HepG2 (cell line): ENCODE measurements at regions not wholly inside any gene's neighbourhood (a gene's known extent, or its start where the extent isn't known, plus 50 kb on each side); places are given as distances from the start of the nearest gene placed in this dataset.

Source experiments
- BHLHE40 ChIP-seq: IDR thresholded peaks from 2 replicates; pipeline ENCODE4 v1.6.1; 2011; ENCODE audit warnings: low read length, improper control_type of control experiment
- CEBPB ChIP-seq: IDR thresholded peaks from 2 replicates; pipeline ENCODE4 v1.6.1; 2011; ENCODE audit warnings: low read depth, low read length, improper control_type of control experiment, borderline replicate concordance
- CTCF ChIP-seq: sonication (generic); formaldehyde crosslinking; IDR thresholded peaks from 2 replicates; pipeline ENCODE4 v1.5.0; 2020; ENCODE audit warnings: mild to moderate bottlenecking, missing genetic modification reagents, moderate library complexity
- GMEB2 ChIP-seq: IDR thresholded peaks from 2 replicates; pipeline ENCODE4 v1.6.1; 2016; ENCODE audit warnings: missing biosample characterization, missing genetic modification reagents, low read depth
- NFKB2 ChIP-seq: sonication (generic); formaldehyde crosslinking; IDR thresholded peaks from 2 replicates; pipeline ENCODE4 v1.4.0; 2020; ENCODE audit warnings: missing genetic modification reagents, borderline replicate concordance
- SMARCE1 ChIP-seq: fragments of 450-650 bp; IDR thresholded peaks from 2 replicates; pipeline ENCODE4 v1.6.1; 2017; ENCODE audit warnings: borderline replicate concordance
- ZFP37 ChIP-seq: sonication (generic); formaldehyde crosslinking; IDR thresholded peaks from 2 replicates; pipeline ENCODE4 v1.4.0; 2020; ENCODE audit warnings: missing genetic modification reagents, borderline replicate concordance
- ZFP41 ChIP-seq: sonication (generic); formaldehyde crosslinking; IDR thresholded peaks from 2 replicates; pipeline ENCODE4 v1.4.0; 2020; ENCODE audit warnings: mild to moderate bottlenecking, missing genetic modification reagents, borderline replicate concordance
- ZFY ChIP-seq: sonication (generic); formaldehyde crosslinking; IDR thresholded peaks from 2 replicates; pipeline ENCODE4 v1.4.0; 2020; ENCODE audit warnings: missing genetic modification reagents
- ZNF143 ChIP-seq: sonication (generic); formaldehyde crosslinking; IDR thresholded peaks from 2 replicates; pipeline ENCODE4 v1.4.0; 2020; ENCODE audit warnings: missing genetic modification reagents

GRCh38 chr6:137651178-137651577 is 157.0 kb upstream of the OLIG3 start:
- no peak for TF ChIP-seq ZFY (CRISPR knock-in tag)
- no peak for TF ChIP-seq BHLHE40
- TF ChIP-seq ZFP37 (CRISPR knock-in tag): no peak
- TF ChIP-seq CTCF: no peak
- no peak for TF ChIP-seq GMEB2
- no peak for TF ChIP-seq NFKB2 (CRISPR knock-in tag)
- no peak for TF ChIP-seq ZFP41
- no peak for TF ChIP-seq CEBPB
- TF ChIP-seq ZNF143 (CRISPR knock-in tag): no peak
- TF ChIP-seq SMARCE1: no peak
